ENCODE measurements at regions not wholly inside any gene's neighbourhood (a gene's known extent, or its start where the extent isn't known, plus 50 kb on each side); places are given as distances from the start of the nearest gene placed in this dataset.
"Not testable (repeated sequence)": the region's sequence is repeated elsewhere in the genome, so short reads cannot be mapped to it uniquely, and the experiment has no call there.

- no peak for DNase-seq (ENCODE audit: low spot score)
These were observed 1076.4 kb downstream of the HACE1 start for GRCh38 chr6:103783329-103783728.

GRCh38 chr6:103769431-103769830 lies 1090.3 kb downstream of the HACE1 start:
- no peak for DNase-seq (ENCODE audit: low spot score)

- no peak for DNase-seq (ENCODE audit: low spot score)
These were observed 1109.1 kb downstream of the HACE1 start for GRCh38 chr6:103750603-103751002.

GRCh38 chr6:103734016-103734415 lies 1125.7 kb downstream of the HACE1 start:
- DNase-seq (ENCODE audit: low spot score) = no peak

GRCh38 chr6:103729658-103730057 lies 1130.1 kb downstream of the HACE1 start:
- no peak for DNase-seq (ENCODE audit: low spot score)

GRCh38 chr6:103723438-103724322 lies 1136.0 kb downstream of the HACE1 start:
- no peak for DNase-seq (ENCODE audit: low spot score)

- no peak for DNase-seq (ENCODE audit: low spot score)
These were observed 1137.0 kb downstream of the HACE1 start for GRCh38 chr6:103722683-103723082.

- DNase-seq (ENCODE audit: low spot score) = no peak
These were observed 1137.8 kb downstream of the HACE1 start for GRCh38 chr6:103721923-103722322.

- no peak for DNase-seq (ENCODE audit: low spot score)
These were observed 1139.3 kb downstream of the HACE1 start for GRCh38 chr6:103720393-103720792.

GRCh38 chr6:103719545-103719944 lies 1140.2 kb downstream of the HACE1 start:
- DNase-seq (ENCODE audit: low spot score) = no peak

GRCh38 chr6:103715269-103715668 lies 1144.5 kb downstream of the HACE1 start:
- no peak for DNase-seq (ENCODE audit: low spot score)

GRCh38 chr6:103709236-103709635 lies 1150.5 kb downstream of the HACE1 start:
- DNase-seq (ENCODE audit: low spot score) = not testable (repeated sequence)

GRCh38 chr6:103707596-103708325 lies 1152.0 kb downstream of the HACE1 start:
- no peak for DNase-seq (ENCODE audit: low spot score)

- no peak for DNase-seq (ENCODE audit: low spot score)
These were observed 1160.0 kb downstream of the HACE1 start for GRCh38 chr6:103699769-103700168.

- DNase-seq (ENCODE audit: low spot score) = no peak
These were observed 1172.3 kb downstream of the HACE1 start for GRCh38 chr6:103687430-103687829.

GRCh38 chr6:103680116-103680515 lies 1179.6 kb downstream of the HACE1 start:
- no peak for DNase-seq (ENCODE audit: low spot score)

GRCh38 chr6:103677290-103677689 lies 1182.4 kb downstream of the HACE1 start:
- no peak for DNase-seq (ENCODE audit: low spot score)

GRCh38 chr6:103675807-103676406 lies 1183.8 kb downstream of the HACE1 start:
- no peak for DNase-seq (ENCODE audit: low spot score)

GRCh38 chr6:103674790-103675189 lies 1184.9 kb downstream of the HACE1 start:
- no peak for DNase-seq (ENCODE audit: low spot score)

- no peak for DNase-seq (ENCODE audit: low spot score)
These were observed 1187.5 kb downstream of the HACE1 start for GRCh38 chr6:103672169-103672568.

- DNase-seq (ENCODE audit: low spot score) = no peak
These were observed 1230.1 kb downstream of the HACE1 start for GRCh38 chr6:103629613-103630012.

- DNase-seq (ENCODE audit: low spot score) = no peak
These were observed 1242.1 kb downstream of the HACE1 start for GRCh38 chr6:103617642-103618041.

GRCh38 chr6:103587722-103588121 lies 1272.0 kb downstream of the HACE1 start:
- no peak for DNase-seq (ENCODE audit: low spot score)
